ENCODE measurements at regions not wholly inside any gene's neighbourhood (a gene's known extent, or its start where the extent isn't known, plus 50 kb on each side); places are given as distances from the start of the nearest gene placed in this dataset.
"Not testable (repeated sequence)": the region's sequence is repeated elsewhere in the genome, so short reads cannot be mapped to it uniquely, and the experiment has no call there.

DNA sequence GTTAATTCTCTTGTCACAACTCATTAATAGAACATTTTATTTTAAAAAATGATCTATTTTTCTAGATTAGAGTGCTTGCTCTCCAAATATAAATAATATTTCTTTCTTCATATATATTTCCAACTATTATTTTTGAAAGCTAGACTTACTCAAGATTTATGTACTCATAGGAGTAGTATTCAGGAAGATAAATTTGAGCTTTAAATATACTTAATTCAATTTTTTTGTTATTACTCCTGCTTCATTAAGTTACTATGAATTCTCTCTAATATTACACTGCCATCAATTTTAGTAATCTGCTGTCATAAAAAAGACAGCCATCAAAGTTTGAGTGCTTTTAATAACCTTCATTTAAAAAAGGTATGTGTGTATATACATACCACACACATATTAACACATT, 161.9 kb upstream of the PCDH9 start:
- DNase-seq (ENCODE audit: low read depth): no peak
- Histone ChIP-seq H3K27me3 (ENCODE audit: control insufficient read depth, insufficient read depth, low read length) (no peaks in the 10 kb centered on the region), H3K4me3 (ENCODE audit: low read depth, low read length) (no peak overlapping the region), H3K36me3 (ENCODE audit: control insufficient read depth, insufficient read depth, low read length) (no peaks in the 10 kb centered on the region)
- TF ChIP-seq, protein P1, sequence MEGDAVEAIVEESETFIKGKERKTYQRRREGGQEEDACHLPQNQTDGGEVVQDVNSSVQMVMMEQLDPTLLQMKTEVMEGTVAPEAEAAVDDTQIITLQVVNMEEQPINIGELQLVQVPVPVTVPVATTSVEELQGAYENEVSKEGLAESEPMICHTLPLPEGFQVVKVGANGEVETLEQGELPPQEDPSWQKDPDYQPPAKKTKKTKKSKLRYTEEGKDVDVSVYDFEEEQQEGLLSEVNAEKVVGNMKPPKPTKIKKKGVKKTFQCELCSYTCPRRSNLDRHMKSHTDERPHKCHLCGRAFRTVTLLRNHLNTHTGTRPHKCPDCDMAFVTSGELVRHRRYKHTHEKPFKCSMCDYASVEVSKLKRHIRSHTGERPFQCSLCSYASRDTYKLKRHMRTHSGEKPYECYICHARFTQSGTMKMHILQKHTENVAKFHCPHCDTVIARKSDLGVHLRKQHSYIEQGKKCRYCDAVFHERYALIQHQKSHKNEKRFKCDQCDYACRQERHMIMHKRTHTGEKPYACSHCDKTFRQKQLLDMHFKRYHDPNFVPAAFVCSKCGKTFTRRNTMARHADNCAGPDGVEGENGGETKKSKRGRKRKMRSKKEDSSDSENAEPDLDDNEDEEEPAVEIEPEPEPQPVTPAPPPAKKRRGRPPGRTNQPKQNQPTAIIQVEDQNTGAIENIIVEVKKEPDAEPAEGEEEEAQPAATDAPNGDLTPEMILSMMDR (IDR thresholded peaks at IDR 0.05; ENCODE audit: insufficient read depth, low read length, poor library complexity, severe bottlenecking): no peak

DNA sequence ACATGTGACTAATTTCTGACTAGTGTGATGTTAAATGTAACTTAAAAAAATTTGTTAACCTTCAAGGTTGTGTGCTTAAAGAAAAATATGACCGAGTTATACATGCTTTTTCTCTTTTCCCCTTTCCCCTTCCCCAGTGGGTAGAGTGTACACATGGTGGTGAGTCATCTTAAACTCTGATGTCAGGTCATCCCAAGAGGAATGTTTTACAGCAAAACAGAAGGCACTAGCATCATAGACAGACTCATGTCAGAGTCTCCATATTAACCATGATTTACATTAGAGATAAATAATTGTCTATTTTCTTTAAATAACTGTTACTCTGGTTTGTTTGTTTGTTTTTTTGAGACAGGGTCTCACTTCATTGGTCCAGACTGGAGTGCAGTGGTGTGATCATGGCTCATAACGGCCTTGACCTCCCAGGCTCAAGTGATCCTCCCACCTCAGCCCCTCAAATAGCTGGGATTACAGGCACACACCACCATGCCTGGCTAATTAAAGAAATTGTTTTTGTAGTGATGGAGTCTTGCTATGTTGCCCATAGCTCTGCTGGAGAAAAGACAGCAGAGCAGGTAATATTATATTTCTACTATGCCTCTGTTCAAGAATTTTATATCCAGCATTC, 160.4 kb upstream of the PCDH9 start:
- TF ChIP-seq, protein P1 (IDR thresholded peaks at IDR 0.05; ENCODE audit: insufficient read depth, low read length, poor library complexity, severe bottlenecking): no peak
- Histone ChIP-seq H3K36me3 (ENCODE audit: control insufficient read depth, insufficient read depth, low read length) (no peaks in the 10 kb centered on the region), H3K27me3 (ENCODE audit: control insufficient read depth, insufficient read depth, low read length) (no peaks in the 10 kb centered on the region), H3K4me3 (ENCODE audit: low read depth, low read length) (no peak overlapping the region)
- peak; percentile 9 for DNase-seq (ENCODE audit: low read depth)

DNA sequence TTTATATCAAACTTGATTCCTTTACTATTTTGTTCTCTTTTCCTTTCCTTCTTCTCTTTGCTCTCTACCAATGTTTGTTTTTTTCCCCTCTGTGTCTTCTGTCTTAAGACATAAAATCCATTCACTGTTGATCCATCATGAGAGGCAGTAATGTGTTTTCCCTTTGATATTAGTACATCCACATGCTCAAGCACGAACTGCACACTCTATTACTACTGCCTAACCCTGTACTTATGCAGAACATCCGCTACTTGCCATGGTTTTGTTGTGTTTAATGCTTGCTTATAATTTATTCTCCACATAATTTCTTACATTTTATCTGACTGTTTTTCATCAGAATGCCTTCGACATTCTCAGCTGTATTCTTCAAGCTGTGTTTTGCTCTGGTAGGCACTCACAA, 159.0 kb upstream of the PCDH9 start:
- Histone ChIP-seq H3K27me3 (ENCODE audit: control insufficient read depth, insufficient read depth, low read length) (no peaks in the 10 kb centered on the region), H3K36me3 (ENCODE audit: control insufficient read depth, insufficient read depth, low read length) (no peaks in the 10 kb centered on the region), H3K4me3 (ENCODE audit: low read depth, low read length) (no peak overlapping the region)
- no peak for DNase-seq (ENCODE audit: low read depth)
- TF ChIP-seq, protein P1 (IDR thresholded peaks at IDR 0.05; ENCODE audit: insufficient read depth, low read length, poor library complexity, severe bottlenecking): no peak

DNA sequence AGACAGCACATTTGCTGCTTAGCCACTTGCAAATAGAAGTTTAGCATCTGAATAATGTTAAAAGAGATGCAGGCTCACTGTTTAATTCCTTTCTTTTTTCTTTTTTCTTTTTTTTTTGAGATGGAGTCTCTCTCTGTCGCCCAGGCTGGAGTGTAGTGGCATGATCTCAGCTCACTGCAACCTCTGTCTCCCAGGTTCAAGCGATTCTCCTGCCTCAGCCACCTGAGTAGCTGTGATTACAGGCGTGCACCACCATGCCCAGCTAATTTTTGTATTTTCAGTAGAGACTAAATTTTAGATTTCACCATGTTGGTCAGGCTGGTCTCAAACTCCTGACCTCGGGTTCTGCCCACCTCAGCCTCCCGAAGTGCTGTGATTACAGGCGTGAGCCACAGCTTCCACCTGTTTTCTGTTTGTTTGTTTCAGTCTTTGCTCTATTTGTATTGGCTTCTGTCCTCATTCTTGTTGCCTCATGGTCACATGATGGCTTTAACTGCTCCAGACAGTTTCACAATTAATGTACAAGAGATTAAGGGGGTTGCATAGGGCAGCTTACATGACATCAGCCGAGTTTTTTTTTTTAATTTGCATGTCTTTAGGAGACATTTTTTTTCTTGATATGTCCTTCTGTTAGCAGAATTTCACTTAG, 153.1 kb upstream of the PCDH9 start:
- H3K4me3 ChIP-seq (ENCODE audit: low read depth, low read length); H3K27me3 ChIP-seq (ENCODE audit: control insufficient read depth, insufficient read depth, low read length); H3K36me3 ChIP-seq (ENCODE audit: control insufficient read depth, insufficient read depth, low read length): not testable (repeated sequence)
- peak; percentile 4 for DNase-seq (ENCODE audit: low read depth)

DNA sequence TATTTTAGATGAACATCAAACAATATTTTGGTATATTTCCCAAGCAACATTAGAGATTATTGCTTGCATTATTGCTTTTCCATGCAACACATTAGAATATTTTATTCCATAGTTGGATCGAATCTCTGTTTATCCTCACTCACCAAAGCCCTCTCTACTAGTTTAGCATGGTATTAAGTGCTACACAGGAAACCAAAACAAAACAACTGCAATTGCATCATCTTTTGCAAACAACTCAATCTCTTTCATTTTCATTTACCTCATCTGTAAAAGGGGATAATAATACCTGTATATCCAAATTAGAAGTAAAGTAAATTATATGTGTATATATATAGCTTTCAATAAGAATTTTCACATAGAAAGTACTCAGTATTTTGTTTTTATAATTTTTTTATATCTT, 147.8 kb upstream of the PCDH9 start:
- no peaks in the 10 kb centered on the region for H3K36me3 ChIP-seq (ENCODE audit: control insufficient read depth, insufficient read depth, low read length)

DNA sequence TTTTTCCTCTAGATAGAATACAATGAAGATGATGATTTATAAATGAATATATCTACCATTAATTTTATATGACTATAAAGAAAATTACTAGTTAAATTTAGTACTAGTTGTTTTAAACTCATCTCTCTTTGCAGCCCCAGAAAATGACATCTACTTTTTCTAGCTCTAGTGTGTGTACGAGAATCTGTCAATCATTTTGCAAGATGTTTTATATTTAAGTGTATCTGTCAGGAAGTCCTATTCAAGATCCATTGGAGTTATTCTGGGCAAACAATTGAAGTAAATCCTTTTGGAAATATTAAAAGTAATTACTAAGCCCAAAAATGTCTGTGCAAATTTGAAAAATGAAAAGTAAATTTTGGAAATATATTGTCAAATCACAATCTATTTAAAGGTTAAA, 144.3 kb upstream of the PCDH9 start:
- no peaks in the 10 kb centered on the region for H3K36me3 ChIP-seq (ENCODE audit: control insufficient read depth, insufficient read depth, low read length)
- TF ChIP-seq, protein P1 (IDR thresholded peaks at IDR 0.05; ENCODE audit: insufficient read depth, low read length, poor library complexity, severe bottlenecking): no peak
- no peak for DNase-seq (ENCODE audit: low read depth)
- no peak overlapping the region for H3K4me3 ChIP-seq (ENCODE audit: low read depth, low read length)
- H3K27me3 ChIP-seq (ENCODE audit: control insufficient read depth, insufficient read depth, low read length): no peaks in the 10 kb centered on the region

More for the DNA sequence above, 147.8 kb upstream of the PCDH9 start:
- TF ChIP-seq, protein P1 (IDR thresholded peaks at IDR 0.05; ENCODE audit: insufficient read depth, low read length, poor library complexity, severe bottlenecking): no peak
- no peak for DNase-seq (ENCODE audit: low read depth)
- Histone ChIP-seq H3K4me3 (ENCODE audit: low read depth, low read length) (no peak overlapping the region), H3K27me3 (ENCODE audit: control insufficient read depth, insufficient read depth, low read length) (no peaks in the 10 kb centered on the region)
